Right lobe of liver (tissue), 6 donors: ENCODE measurements at regions not wholly inside any gene's neighbourhood (a gene's known extent, or its start where the extent isn't known, plus 50 kb on each side); places are given as distances from the start of the nearest gene placed in this dataset.
"Not testable (repeated sequence)": the region's sequence is repeated elsewhere in the genome, so short reads cannot be mapped to it uniquely, and the experiment has no call there.

Experiments
- ATAC-seq, 4 donors: fragments of 200-7000 bp; cut with Tn5 transposase; one replicate each; pipeline ENCODE4 v1.9.1; 2020; ENCODE audit warnings: mild to moderate bottlenecking in 4 of 4, moderate library complexity in 4 of 4
- DNase-seq, 3 donors: peaks; one replicate each; pipeline ENCODE4 v3.0.0-alpha.2; 2020
- H3K27ac ChIP-seq, 3 donors: fragments of 200-600 bp; one replicate each; pipeline ENCODE4 v1.8.0; 2022
- H3K27me3 ChIP-seq, 2 donors: fragments of 200-600 bp; one replicate each; pipeline ENCODE4 v1.8.0; 2022
- H3K36me3 ChIP-seq, 4 donors: fragments of 200-600 bp; sonication (generic) in 1 of 4; one replicate each; pipeline versions ENCODE4 v1.5.1 to v1.8.0; 2017 to 2022; ENCODE audit warnings: control low read depth in 1 of 4
- H3K4me1 ChIP-seq, 4 donors: fragments of 200-600 bp; sonication (generic) in 1 of 4; one replicate each; pipeline versions ENCODE4 v1.5.1 to v1.8.0; 2017 to 2022; ENCODE audit warnings: control low read depth in 1 of 4
- H3K4me3 ChIP-seq, 3 donors: fragments of 200-600 bp; one replicate each; pipeline ENCODE4 v1.8.0; 2022
- H3K9me3 ChIP-seq, 4 donors: fragments of 200-600 bp; sonication (generic) in 1 of 4; one replicate each; pipeline versions ENCODE4 v1.5.1 to v1.8.0; 2017 to 2022; ENCODE audit warnings: control low read depth in 1 of 4
- CTCF ChIP-seq, 4 donors: fragments of 200-600 bp in 3 of 4; fragments of 450-650 bp in 1 of 4; IDR thresholded peaks; one replicate each; pipeline versions ENCODE4 v1.5.1 to v1.8.0; 2016 to 2022; ENCODE audit warnings: antibody characterized with exemption in 4 of 4, mild to moderate bottlenecking in 2 of 4
- POLR2A ChIP-seq: fragments of 450-650 bp; IDR thresholded peaks from one replicate; pipeline ENCODE4 v1.6.1; 2017; ENCODE audit warnings: antibody characterized with exemption, mild to moderate bottlenecking
- WGBS: methylation state at CpG from one replicate; pipeline ENCODE4 v1.1.6; 2018; ENCODE audit warnings: low coverage, low lambda C conversion rate; ENCODE audit not compliant: insufficient coverage; ENCODE audit errors: missing lambda C conversion rate; 5-methylcytosine and 5-hydroxymethylcytosine counted together
- intact Hi-C, 2 donors: fragments of 100-400 bp; cut with DNase I; formaldehyde crosslinking; loops; one replicate each; pipeline versions ENCODE4 v1.11.2 to v1.14.1; 2022
- donor health status: DM: no; HTN: yes; CAD: no.
- donor health status: DM: no; HTN: no; CAD: no.
- donor health status: DM: no; HTN: no; CAD: no.
- donor health status: DM: no; HTN: yes; CAD: no.
- donor health status: DM: no; HTN: yes; CAD: no.

- Histone ChIP-seq H3K36me3 (no peaks in the 10 kb centered on the region), H3K4me1 (no peaks in the 10 kb centered on the region), H3K27me3 (no peaks in the 10 kb centered on the region), H3K27ac (no peak overlapping the region), H3K4me3 (no peak overlapping the region), H3K9me3 (no peaks in the 10 kb centered on the region)
- ATAC-seq (no peak), DNase-seq (no peak)
- no peak for TF ChIP-seq POLR2A
- no peak for TF ChIP-seq CTCF (IDR thresholded peaks at IDR 0.05)
- 41% methylated on average over 3 of the region's 4 CpGs for WGBS
- intact Hi-C loops: no loop called here
Measured at GRCh38 chr7:42543953-42544352, 306.9 kb upstream of the GLI3 start.

- WGBS: 50% methylated on average over 1 of the region's 1 CpG
- H3K27ac ChIP-seq, H3K4me3 ChIP-seq, H3K27me3 ChIP-seq, H3K4me1 ChIP-seq, H3K9me3 ChIP-seq, ATAC-seq, intact Hi-C loops, DNase-seq, H3K36me3 ChIP-seq: not testable (repeated sequence)
Measured at GRCh38 chr7:42542446-42542845, 305.4 kb upstream of the GLI3 start.

GRCh38 chr7:42534441-42534840 lies 297.4 kb upstream of the GLI3 start:
- intact Hi-C loops: no loop called here
- H3K4me3 ChIP-seq: no peak overlapping the region
- no peaks in the 10 kb centered on the region for H3K4me1 ChIP-seq
- no peaks in the 10 kb centered on the region for H3K9me3 ChIP-seq
- no peak for DNase-seq
- ATAC-seq: no peak
- no peaks in the 10 kb centered on the region for H3K36me3 ChIP-seq
- 75% methylated on average over 1 of the region's 1 CpG for WGBS
- no peaks in the 10 kb centered on the region for H3K27me3 ChIP-seq
- no peak for TF ChIP-seq POLR2A
- TF ChIP-seq CTCF (IDR thresholded peaks at IDR 0.05): no peak
- H3K27ac ChIP-seq: no peak overlapping the region

GRCh38 chr7:42527004-42527403 lies 290.0 kb upstream of the GLI3 start:
- no CpG with 5 or more reads among the region's 2 CpGs for WGBS
- no peaks in the 10 kb centered on the region for H3K27me3 ChIP-seq
- intact Hi-C loops: no loop called here
- no peak overlapping the region for H3K27ac ChIP-seq
- no peak for DNase-seq
- no peaks in the 10 kb centered on the region for H3K9me3 ChIP-seq
- H3K4me3 ChIP-seq: no peak overlapping the region
- no peak for ATAC-seq
- no peaks in the 10 kb centered on the region for H3K36me3 ChIP-seq
- TF ChIP-seq CTCF (IDR thresholded peaks at IDR 0.05) (no peak), POLR2A (no peak)
- H3K4me1 ChIP-seq: no peaks in the 10 kb centered on the region

- DNase-seq: no peak
- H3K27ac ChIP-seq: no peak overlapping the region
Measured at GRCh38 chr7:42522227-42522991, 285.4 kb upstream of the GLI3 start.

More at GRCh38 chr7:42522227-42522991, 285.4 kb upstream of the GLI3 start:
- no peaks in the 10 kb centered on the region for H3K27me3 ChIP-seq
- intact Hi-C loops: no loop called here
- H3K4me1 ChIP-seq: no peaks in the 10 kb centered on the region
- no peak overlapping the region for H3K4me3 ChIP-seq
- peak in 2 of 4 donors; percentile 18 to 30 for ATAC-seq
- TF ChIP-seq CTCF (IDR thresholded peaks at IDR 0.05) (no peak), POLR2A (no peak)
- no peaks in the 10 kb centered on the region for H3K36me3 ChIP-seq
- 38% methylated on average over 19 of the region's 19 CpGs for WGBS
- no peaks in the 10 kb centered on the region for H3K9me3 ChIP-seq
